NCI-H82 treated with DMSO at 0.1 percent for 48 hours (cell line): ENCODE measurements at regions not wholly inside any gene's neighbourhood (a gene's known extent, or its start where the extent isn't known, plus 50 kb on each side); places are given as distances from the start of the nearest gene placed in this dataset.

ENCODE experiments used
- DNase-seq: peaks from one replicate; lab custom pipeline; 2025; ENCODE audit not compliant: unreplicated experiment; lab: John Stamatoyannopoulos, UW

DNA sequence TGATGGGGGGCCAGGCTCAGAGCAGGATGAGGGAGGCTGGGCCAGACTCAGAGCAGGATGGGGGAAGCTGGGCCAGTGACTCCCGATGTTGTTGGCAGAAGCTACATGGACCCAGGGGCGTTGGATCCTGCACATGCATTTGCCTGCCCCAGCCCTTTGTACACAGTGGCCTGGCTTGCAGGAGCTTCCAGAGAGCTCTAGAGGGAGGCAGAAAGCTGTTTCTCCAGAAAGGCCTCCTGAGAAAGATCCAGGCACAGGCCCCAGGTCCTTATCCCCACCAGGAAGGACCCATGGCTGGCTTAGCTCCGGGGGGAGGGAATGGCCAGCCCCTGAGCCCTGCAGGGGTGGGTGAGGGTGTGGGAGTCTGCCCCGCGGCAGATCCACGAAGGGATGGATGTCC is 106.6 kb upstream of the ACTRT2 start:
- no peak for DNase-seq

DNA sequence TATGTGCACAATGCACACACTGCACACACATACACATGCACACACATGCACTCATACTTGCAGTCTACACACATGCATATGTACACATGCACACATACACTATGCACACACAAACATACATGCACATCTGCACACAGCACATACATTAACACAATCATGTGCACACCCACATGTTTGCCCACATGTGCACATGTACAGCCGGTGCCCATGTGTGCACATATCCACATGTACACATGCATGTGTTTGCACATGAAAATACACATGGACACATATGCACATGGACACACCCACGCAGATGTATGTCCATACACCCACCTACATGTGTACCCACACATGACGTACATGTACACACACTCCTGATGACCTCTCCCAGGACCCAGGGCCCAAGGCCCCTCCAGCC is 105.1 kb upstream of the ACTRT2 start:
- no peak for DNase-seq

DNA sequence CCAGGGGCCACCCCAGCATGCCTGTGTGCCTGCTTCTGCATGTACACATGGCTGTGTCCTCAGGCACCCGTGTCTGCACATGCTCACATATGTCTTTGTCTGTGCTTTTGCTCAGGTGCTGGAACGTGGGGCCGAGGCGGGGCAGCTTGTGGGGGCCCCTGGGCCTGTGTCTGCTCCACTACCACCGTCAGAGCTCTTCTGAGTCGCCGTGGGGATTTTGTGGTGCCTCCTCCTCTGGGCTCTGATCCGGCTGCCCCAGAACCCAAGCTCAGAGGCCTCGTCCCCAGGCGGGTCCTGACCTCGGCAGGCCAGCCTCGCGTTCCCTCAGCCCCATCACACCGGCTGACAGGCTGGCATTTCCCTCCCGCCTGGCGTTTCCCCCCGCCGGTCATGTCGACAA is 104.6 kb upstream of the ACTRT2 start:
- no peak for DNase-seq

DNA sequence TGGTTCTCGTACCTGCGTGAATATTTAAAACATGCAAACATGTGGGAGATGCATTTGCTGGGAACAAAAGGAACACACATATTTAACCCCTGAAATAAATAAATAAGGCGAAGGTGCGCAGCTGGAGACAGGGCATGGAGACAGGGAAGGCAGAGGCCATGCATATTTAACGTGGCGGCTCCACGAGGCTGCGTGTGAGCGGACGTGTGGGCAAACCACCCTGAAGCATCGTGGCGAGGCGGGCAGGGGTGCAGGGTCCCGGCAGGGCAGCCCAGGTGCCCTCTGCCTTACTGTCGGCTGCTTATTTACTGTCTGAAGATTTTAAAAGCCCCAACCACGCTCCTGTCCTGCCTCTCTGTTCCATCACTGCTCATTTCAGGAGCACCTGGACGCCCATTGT is 104.0 kb upstream of the ACTRT2 start:
- no peak for DNase-seq

DNA sequence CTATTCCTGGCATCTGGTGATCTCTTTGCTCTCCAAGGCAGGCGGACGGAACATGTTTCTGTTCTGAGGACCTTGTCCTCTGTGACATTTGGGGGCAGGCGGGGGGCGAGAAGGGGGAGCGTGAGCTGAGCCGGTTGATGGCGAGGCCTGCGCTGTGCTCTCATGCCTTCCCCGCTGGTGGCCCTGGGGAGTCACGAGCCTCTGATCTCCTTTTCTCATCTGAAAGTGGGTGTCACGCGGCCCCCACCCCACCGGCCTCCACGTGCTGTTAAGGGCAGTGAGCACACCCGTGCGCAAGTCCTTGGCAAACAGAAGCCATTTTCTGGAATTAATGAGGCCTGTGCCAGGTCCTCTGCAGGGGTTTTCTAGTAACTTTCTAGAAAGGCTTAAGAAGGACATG is 102.8 kb upstream of the ACTRT2 start:
- no peak for DNase-seq

- no peak for DNase-seq
Observed at GRCh38 chr1:2919841-2920240, 101.4 kb upstream of the ACTRT2 start.

DNA sequence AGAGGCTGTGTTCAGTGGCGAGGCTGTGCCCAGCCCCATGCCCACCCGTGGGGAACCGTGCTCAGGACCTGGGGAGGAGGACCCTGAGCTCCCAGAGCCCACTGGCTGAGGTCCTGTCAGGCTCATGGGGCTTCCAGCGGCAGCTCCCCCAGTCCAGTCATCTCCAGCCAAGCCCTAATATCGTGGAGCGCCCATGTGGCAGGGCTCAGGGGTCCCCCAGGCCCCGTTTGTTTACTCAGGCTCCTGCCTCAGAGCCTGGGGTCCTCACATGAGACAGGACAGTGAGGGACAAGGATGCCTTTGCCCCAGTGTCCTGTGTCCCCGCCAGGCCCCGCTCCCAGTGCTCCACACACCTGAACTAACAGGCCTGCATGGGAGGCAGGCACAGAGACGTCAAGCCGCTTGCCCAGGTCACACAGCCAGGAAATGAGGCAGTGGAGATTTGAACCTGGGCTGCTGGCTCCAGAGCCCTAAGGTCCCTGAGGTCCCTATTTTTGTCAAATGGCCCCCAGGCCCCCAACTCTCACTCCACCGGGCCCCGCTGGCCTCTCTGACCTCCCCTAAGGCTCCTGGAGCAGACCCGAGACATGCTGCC is 100.7 kb upstream of the ACTRT2 start:
- DNase-seq: no peak

DNA sequence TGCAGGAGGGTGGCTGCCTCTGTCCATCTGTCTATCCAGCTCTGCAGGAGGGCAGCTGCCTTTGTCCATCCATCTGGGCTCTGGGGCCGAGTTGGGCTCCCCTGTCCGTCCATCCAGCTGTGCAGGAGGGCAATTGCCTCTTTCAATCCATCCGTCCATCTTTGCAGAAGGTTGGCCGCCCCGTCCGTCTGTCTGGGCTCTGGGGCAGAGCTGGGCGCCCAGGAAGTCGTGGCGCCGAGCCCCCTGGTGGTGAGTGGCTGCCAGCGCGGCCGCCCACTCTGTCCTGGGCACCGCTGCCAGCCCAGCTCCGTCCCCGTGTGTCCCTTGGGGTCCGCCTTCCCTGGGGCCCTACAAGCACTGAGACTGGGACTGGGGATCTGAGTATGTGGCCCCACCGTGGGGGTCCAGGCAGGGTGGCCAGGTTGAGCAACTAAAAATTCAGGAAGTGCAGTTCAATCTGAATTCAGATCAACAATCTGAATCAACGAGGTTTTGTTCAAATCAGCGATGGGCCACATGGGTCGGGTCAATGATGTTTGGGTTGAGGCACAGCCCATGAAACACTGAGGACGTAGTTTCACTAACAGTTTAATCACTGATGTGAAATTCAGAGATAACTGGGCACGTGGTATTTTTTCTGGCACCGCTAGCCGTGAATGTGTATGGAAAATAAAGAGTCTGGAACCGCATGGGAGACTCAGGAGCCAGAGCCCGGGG is 99.1 kb upstream of the ACTRT2 start:
- DNase-seq: no peak

DNA sequence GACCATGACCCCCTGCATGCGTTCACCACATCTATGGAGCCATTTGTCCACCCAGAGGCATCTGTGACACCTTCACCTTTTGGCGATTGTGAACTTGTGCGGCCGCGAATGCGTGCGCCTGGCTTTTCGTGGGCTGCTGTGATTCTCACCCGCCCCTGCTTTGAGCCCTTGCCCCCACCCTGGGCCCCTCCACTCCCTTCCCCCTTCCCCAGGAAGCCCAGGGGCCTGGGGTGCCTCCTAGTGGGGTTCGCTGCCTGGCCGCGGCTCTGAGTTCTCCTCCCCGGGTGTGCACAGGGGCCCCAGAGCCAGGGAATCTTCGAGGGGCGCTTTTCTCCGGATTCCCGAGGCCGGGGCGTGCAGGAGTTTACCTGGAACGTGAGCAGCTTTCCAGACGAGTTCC is 97.9 kb upstream of the ACTRT2 start:
- no peak for DNase-seq

- no peak for DNase-seq
Observed at GRCh38 chr1:2925291-2925690, 96.0 kb upstream of the ACTRT2 start.

DNA sequence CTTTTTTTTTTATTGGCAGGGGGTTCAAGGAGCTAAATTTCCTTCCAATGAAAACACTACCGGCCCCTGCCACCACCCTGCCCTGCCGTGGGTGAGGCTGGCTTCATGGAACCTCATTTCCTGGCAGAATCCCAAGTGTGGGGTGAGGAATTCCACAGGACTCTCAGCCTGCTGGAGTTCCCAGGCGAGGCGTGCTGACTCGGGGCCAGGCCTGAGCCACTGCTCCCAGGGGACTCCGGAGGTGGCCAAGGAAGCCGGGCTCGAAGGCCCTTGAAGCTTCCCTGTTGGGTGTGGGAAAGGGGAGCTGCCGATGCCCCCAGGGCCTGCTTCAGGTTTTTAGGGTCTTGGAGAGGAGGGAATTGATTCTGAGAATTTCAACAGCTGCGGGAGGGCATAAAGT is 95.3 kb upstream of the ACTRT2 start:
- no peak for DNase-seq

DNA sequence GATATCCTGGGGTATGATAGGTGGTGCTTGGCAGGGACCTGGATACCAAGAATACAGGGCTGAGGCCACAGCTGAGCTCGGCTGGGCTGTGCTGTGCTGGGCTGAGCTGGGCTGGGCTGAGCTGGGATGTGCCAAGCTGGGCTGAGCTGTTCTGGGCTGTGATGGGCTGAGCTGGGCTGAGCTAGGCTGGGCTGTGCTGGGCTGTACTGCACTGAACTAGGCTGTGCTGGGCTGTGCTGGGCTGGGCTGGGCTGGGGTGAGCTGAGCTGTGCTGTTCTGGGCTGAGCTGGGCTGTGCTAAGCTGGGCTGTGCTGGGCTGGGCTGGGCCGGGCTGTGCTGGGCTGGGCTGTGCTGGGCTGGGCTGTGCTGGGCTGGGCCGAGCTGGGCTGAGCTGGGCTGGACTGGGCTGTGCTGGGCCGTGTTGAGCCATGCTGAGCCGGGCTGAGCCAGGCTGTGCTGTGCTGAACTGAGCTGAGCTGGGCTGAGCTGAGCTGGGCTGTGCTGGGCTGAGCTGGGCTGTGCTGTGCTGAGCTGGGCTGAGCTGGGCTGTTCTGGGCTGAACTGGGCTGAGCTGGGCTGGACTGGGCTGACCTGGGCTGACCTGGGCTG is 94.7 kb upstream of the ACTRT2 start:
- DNase-seq: no peak

DNA sequence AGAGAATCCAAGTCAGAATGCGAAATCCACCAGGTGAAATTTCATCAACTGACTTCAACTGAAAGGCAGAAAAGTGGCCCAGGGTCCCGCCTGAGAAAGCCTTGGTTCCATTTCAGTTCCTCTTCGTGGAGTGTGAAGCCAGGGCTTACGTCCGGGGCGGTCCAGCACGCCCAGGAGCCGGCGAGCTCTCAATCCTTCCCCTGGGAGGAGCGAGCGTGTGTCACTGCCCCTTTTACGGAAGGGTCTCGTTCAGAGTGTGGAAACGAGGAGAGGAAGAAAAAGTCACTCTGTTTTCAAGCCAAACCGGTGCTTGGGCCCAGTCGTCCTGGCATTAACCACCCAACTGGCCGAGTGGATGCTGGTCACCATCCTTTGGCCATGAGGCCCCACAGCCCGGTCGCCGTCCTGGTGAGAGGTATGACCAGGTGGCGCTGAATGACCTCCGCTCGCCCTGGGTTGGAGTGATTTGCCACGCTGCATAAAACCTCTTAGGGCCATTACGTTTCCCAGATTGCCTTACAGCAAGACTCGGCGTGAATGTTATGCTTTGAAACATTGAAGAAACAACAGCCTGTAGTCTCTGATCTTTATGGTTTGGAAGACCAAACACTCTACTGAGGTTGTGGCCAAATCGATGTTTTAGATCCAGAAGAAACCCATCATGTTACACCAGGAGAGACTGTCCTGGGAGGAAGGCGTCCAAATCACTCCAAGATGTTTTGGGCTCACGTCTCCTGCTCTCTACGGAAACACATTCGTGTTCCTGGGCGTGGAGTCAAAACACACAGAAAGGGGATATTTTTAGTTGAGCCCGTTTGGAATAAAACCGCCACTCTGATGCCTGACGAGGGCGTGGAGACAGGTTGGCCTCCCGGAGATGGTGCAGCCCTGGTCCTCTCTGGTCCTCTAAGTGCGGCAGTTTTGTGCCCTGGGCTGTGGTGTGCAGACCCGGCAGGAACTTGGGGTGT is 93.6 kb upstream of the ACTRT2 start:
- DNase-seq: no peak

- no peak for DNase-seq
Observed at GRCh38 chr1:2928366-2929325, 92.6 kb upstream of the ACTRT2 start.

- no peak for DNase-seq
Observed at GRCh38 chr1:2929335-2929734, 91.9 kb upstream of the ACTRT2 start.

DNA sequence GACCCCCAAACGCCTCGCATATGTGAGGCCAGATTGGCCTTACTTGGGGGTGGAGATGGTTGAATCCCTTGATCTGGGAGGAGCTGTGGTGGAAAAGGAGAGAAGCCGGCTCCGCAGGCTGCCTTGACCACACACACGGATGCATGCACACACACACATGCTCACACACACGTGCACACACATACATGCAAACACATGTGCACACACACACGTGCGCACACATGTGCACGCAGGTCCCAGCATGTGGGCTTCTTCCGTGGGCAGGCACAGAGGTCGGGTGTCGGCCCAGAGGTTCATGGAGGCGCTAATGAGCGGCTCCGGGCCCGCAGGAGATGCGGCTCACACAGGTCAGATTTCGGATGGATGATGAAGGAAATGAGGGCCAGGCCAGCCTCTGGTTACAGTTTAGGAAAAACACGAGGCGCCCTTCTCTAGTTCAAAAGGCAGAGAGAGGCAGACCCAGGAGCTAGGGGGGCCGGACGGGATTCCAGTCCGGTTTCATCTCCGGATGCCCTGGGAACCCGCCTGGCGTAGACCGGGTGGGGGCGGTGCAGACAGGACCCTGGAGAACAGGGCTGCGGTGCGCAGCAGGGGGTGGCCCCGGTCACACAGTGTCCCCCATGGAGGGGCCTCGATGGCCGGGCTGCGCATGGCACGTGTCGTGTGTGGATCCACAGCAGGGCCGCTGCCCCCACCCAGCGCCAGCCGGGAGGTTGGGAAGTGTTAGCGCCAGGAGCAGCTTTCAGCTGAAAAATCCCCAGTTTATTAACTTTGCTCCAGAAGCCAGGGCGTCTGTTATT is 91.1 kb upstream of the ACTRT2 start:
- DNase-seq: no peak

- no peak for DNase-seq
Observed at GRCh38 chr1:2930913-2931723, 90.1 kb upstream of the ACTRT2 start.

GRCh38 chr1:2931724-2932401 is 89.4 kb upstream of the ACTRT2 start:
- DNase-seq: no peak
